Calu3 (cell line): ENCODE measurements at regions not wholly inside any gene's neighbourhood (a gene's known extent, or its start where the extent isn't known, plus 50 kb on each side); places are given as distances from the start of the nearest gene placed in this dataset.

Experiments used
- BruUV-seq: library from RNA; stranded (reverse); fragments of 400-500 nt; replicated peaks from 2 replicates; lab custom pipeline; 2021; lab: Mats Ljungman, UMichigan
- CTCF ChIA-PET: fragments of 300-600 bp; sonication (Branson Sonifier 250); formaldehyde crosslinking; loops from one replicate; lab custom pipeline; 2022; ENCODE audit warnings: antibody characterized with exemption; lab: Charles Lee
- DNase-seq: peaks from one replicate; pipeline ENCODE4 v3.0.0; 2022
- H3K27ac Mint-ChIP-seq: one replicate; pipeline ENCODE4 v1.8.0; 2022; ENCODE audit warnings: mixed read lengths; ENCODE audit not compliant: unreplicated experiment
- H3K27me3 Mint-ChIP-seq: one replicate; pipeline ENCODE4 v1.8.0; 2022; ENCODE audit warnings: mixed read lengths; ENCODE audit not compliant: unreplicated experiment
- H3K36me3 Mint-ChIP-seq: one replicate; pipeline ENCODE4 v1.8.0; 2022; ENCODE audit warnings: mild to moderate bottlenecking, moderate library complexity, mixed read lengths; ENCODE audit not compliant: insufficient read depth, unreplicated experiment
- H3K4me1 Mint-ChIP-seq: one replicate; pipeline ENCODE4 v1.8.0; 2022; ENCODE audit warnings: mild to moderate bottlenecking, low read depth, mixed read lengths; ENCODE audit not compliant: unreplicated experiment
- H3K4me3 Mint-ChIP-seq: one replicate; pipeline ENCODE4 v1.8.0; 2022; ENCODE audit warnings: mild to moderate bottlenecking, low read depth, moderate library complexity, mixed read lengths; ENCODE audit not compliant: unreplicated experiment
- H3K9me3 Mint-ChIP-seq: one replicate; pipeline ENCODE4 v1.8.0; 2022; ENCODE audit warnings: low read depth, mixed read lengths; ENCODE audit not compliant: unreplicated experiment
- CTCF ChIP-seq: fragments of 200-600 bp; IDR thresholded peaks from one replicate; pipeline ENCODE4 v1.8.0; 2022; ENCODE audit warnings: antibody characterized with exemption; ENCODE audit not compliant: unreplicated experiment
- intact Hi-C: fragments of 100-400 bp; cut with micrococcal nuclease; formaldehyde crosslinking; loops from one replicate; pipeline ENCODE4 v1.10.0; 2022; ENCODE audit not compliant: unreplicated experiment

GRCh38 chr14:43056106-43056505 lies 1449.4 kb downstream of the LRFN5 start:
- CTCF ChIA-PET, result no interaction called here
- BruUV-seq, result no TSS peak
- Mint-ChIP-seq H3K4me3 (no peak overlapping the region), H3K36me3 (no peaks in the 10 kb centered on the region), H3K4me1 (no peaks in the 10 kb centered on the region), H3K27me3 (no peaks in the 10 kb centered on the region), H3K27ac (no peak overlapping the region), H3K9me3 (peaks cover 6% of the 10 kb centered on the region)
- no peak for DNase-seq
- TF ChIP-seq CTCF, result no peak
- intact Hi-C loops, result no loop called here

GRCh38 chr14:43052897-43053296 lies 1446.2 kb downstream of the LRFN5 start:
- Mint-ChIP-seq H3K9me3 (no peaks in the 10 kb centered on the region), H3K4me3 (no peak overlapping the region), H3K36me3 (no peaks in the 10 kb centered on the region), H3K27me3 (no peaks in the 10 kb centered on the region), H3K27ac (no peak overlapping the region), H3K4me1 (no peaks in the 10 kb centered on the region)
- intact Hi-C loops, result no loop called here
- DNase-seq, result no peak
- TF ChIP-seq CTCF, result no peak
- no TSS peak for BruUV-seq
- CTCF ChIA-PET, result no interaction called here

GRCh38 chr14:43043850-43044249 lies 1437.2 kb downstream of the LRFN5 start:
- H3K27ac Mint-ChIP-seq, result no peak overlapping the region
- peaks cover 3% of the 10 kb centered on the region for H3K9me3 Mint-ChIP-seq
- no peak for TF ChIP-seq CTCF
- no peak for DNase-seq
- no TSS peak for BruUV-seq
- H3K4me1 Mint-ChIP-seq, result no peaks in the 10 kb centered on the region
- H3K36me3 Mint-ChIP-seq, result no peaks in the 10 kb centered on the region
- intact Hi-C loops, result no loop called here
- no peaks in the 10 kb centered on the region for H3K27me3 Mint-ChIP-seq
- CTCF ChIA-PET, result interaction anchor here (0.6 kb wide), 1 partner anchor 1449 kb away, joined by 3 read pairs; no protein-coding TSS in a partner anchor
- no peak overlapping the region for H3K4me3 Mint-ChIP-seq

GRCh38 chr14:43042408-43042807 lies 1435.7 kb downstream of the LRFN5 start:
- CTCF ChIA-PET, result no interaction called here
- H3K9me3 Mint-ChIP-seq, result peaks cover 3% of the 10 kb centered on the region
- intact Hi-C loops, result no loop called here

More at GRCh38 chr14:43042408-43042807, 1435.7 kb downstream of the LRFN5 start:
- no peak overlapping the region for H3K4me3 Mint-ChIP-seq
- no peaks in the 10 kb centered on the region for H3K36me3 Mint-ChIP-seq
- no peaks in the 10 kb centered on the region for H3K27me3 Mint-ChIP-seq
- BruUV-seq, result no TSS peak
- no peak for TF ChIP-seq CTCF
- no peak for DNase-seq
- no peaks in the 10 kb centered on the region for H3K4me1 Mint-ChIP-seq
- H3K27ac Mint-ChIP-seq, result no peak overlapping the region
